ENCODE measurements at regions not wholly inside any gene's neighbourhood (a gene's known extent, or its start where the extent isn't known, plus 50 kb on each side); places are given as distances from the start of the nearest gene placed in this dataset.

DNA sequence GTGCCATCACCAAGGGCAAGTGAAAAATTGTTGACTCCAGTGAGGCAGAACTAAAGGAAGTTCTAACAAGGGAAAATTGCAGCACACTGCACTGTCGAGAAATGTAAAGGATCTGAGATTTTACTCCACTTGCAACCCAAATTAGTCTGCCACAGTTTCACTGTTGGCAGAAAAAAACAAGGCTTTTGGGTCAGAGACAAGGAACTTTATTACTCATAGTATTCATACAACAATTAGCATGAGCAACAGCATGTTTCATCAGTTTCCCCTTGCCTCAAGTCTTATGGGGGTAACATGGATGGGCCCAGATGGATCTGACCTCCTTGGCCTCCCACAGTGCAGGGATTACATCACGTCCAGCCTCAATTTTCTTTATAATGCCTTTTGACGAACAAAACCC lies 125.3 kb downstream of the LTN1 start:
- no peak for TF ChIP-seq SIN3A (IDR thresholded peaks at IDR 0.05; ENCODE audit: borderline replicate concordance, insufficient read depth, low read depth, low read length)
- TF ChIP-seq TCF7L2 (IDR thresholded peaks at IDR 0.05; ENCODE audit: low read depth, low read length) = no peak
- TF ChIP-seq, protein P1, sequence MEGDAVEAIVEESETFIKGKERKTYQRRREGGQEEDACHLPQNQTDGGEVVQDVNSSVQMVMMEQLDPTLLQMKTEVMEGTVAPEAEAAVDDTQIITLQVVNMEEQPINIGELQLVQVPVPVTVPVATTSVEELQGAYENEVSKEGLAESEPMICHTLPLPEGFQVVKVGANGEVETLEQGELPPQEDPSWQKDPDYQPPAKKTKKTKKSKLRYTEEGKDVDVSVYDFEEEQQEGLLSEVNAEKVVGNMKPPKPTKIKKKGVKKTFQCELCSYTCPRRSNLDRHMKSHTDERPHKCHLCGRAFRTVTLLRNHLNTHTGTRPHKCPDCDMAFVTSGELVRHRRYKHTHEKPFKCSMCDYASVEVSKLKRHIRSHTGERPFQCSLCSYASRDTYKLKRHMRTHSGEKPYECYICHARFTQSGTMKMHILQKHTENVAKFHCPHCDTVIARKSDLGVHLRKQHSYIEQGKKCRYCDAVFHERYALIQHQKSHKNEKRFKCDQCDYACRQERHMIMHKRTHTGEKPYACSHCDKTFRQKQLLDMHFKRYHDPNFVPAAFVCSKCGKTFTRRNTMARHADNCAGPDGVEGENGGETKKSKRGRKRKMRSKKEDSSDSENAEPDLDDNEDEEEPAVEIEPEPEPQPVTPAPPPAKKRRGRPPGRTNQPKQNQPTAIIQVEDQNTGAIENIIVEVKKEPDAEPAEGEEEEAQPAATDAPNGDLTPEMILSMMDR (IDR thresholded peaks at IDR 0.05) = no peak
- Histone ChIP-seq H3K4me1 (ENCODE audit: control insufficient read depth, insufficient read depth, low read length) (no peaks in the 10 kb centered on the region), H3K9me3 (ENCODE audit: control insufficient read depth, insufficient read depth, low read depth, low read length) (no peaks in the 10 kb centered on the region), H3K4me3 (ENCODE audit: low read depth in 2 of 2, low read length in 2 of 2) (no peak overlapping the region), H3K36me3 (ENCODE audit: control insufficient read depth, insufficient read depth, low read length) (no peaks in the 10 kb centered on the region), H3K27ac (ENCODE audit: low read length) (no peak overlapping the region), H3K27me3 (ENCODE audit: control insufficient read depth, insufficient read depth, low read length) (no peaks in the 10 kb centered on the region)
- ATAC-seq (no peak), DNase-seq (ENCODE audit: low read depth, low spot score) (no peak)
- in situ Hi-C loops (cut with HindIII; ENCODE audit: low pct_unique_long_range_greater_than_20kb, low sequenced_read_pairs) = no loop called here
- POLR2A ChIA-PET = no interaction called here
- CTCF ChIA-PET = no interaction called here
- no TSS peak for BruUV-seq (replicated peaks)
- intact Hi-C loops (cut with micrococcal nuclease; ENCODE audit: unreplicated experiment) = no loop called here

DNA sequence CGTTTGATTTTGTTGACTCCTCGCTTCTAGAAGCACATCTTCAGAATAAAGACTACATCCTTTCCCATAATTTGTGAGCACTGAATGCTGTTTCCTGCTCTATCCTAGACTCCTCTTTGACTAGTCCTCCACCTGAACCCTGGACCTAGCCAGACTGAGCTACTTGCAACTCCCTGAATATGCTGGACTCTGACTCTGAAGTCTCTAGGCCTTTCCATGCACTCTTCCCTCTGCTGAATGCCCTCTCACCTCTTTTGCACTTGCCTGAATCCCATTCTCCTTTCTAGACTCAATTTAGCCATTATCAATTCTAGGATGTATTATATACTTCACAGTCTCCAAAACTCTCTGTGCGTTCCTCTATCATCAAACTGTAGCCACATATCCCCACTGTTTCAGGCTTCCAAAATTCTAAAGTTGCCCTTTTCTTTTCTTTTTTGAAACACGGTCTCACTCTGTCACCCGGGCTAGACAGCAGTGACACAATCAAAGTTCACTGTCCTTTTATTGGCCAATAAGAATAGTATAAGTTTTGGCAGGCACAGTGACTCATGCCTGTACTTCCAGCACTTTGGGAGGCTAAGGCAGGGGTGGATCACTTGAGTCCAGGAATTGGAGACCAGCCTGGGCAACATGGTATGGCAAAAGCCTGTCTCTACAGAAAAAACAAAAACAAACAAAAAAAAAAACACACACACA lies 127.0 kb downstream of the LTN1 start:
- intact Hi-C loops (cut with micrococcal nuclease; ENCODE audit: unreplicated experiment) = no loop called here
- BruUV-seq (replicated peaks) = no TSS peak
- no peaks in the 10 kb centered on the region for H3K4me1 ChIP-seq (ENCODE audit: control insufficient read depth, insufficient read depth, low read length)
- H3K27me3 ChIP-seq (ENCODE audit: control insufficient read depth, insufficient read depth, low read length) = no peaks in the 10 kb centered on the region
- ChIA-PET POLR2A (no interaction called here), CTCF (no interaction called here)
- H3K27ac ChIP-seq (ENCODE audit: low read length) = no peak overlapping the region; the same call in 1 of the 2 replicates
- H3K36me3 ChIP-seq (ENCODE audit: control insufficient read depth, insufficient read depth, low read length) = no peaks in the 10 kb centered on the region
- no peak overlapping the region for H3K4me3 ChIP-seq (ENCODE audit: low read depth in 2 of 2, low read length in 2 of 2)
- no peaks in the 10 kb centered on the region for H3K9me3 ChIP-seq (ENCODE audit: control insufficient read depth, insufficient read depth, low read depth, low read length)
- DNase-seq (ENCODE audit: low read depth, low spot score) (no peak), ATAC-seq (no peak)
- in situ Hi-C loops (cut with HindIII; ENCODE audit: low pct_unique_long_range_greater_than_20kb, low sequenced_read_pairs) = no loop called here
- TF ChIP-seq, protein P1 (IDR thresholded peaks at IDR 0.05) = no peak
- TF ChIP-seq POLR2AphosphoS5 (IDR thresholded peaks at IDR 0.05; ENCODE audit: low read depth, low read length) (no peak), SIN3A (IDR thresholded peaks at IDR 0.05; ENCODE audit: borderline replicate concordance, insufficient read depth, low read depth, low read length) (no peak), TCF7L2 (IDR thresholded peaks at IDR 0.05; ENCODE audit: low read depth, low read length) (no peak)
- TF ChIP-seq, protein P2, sequence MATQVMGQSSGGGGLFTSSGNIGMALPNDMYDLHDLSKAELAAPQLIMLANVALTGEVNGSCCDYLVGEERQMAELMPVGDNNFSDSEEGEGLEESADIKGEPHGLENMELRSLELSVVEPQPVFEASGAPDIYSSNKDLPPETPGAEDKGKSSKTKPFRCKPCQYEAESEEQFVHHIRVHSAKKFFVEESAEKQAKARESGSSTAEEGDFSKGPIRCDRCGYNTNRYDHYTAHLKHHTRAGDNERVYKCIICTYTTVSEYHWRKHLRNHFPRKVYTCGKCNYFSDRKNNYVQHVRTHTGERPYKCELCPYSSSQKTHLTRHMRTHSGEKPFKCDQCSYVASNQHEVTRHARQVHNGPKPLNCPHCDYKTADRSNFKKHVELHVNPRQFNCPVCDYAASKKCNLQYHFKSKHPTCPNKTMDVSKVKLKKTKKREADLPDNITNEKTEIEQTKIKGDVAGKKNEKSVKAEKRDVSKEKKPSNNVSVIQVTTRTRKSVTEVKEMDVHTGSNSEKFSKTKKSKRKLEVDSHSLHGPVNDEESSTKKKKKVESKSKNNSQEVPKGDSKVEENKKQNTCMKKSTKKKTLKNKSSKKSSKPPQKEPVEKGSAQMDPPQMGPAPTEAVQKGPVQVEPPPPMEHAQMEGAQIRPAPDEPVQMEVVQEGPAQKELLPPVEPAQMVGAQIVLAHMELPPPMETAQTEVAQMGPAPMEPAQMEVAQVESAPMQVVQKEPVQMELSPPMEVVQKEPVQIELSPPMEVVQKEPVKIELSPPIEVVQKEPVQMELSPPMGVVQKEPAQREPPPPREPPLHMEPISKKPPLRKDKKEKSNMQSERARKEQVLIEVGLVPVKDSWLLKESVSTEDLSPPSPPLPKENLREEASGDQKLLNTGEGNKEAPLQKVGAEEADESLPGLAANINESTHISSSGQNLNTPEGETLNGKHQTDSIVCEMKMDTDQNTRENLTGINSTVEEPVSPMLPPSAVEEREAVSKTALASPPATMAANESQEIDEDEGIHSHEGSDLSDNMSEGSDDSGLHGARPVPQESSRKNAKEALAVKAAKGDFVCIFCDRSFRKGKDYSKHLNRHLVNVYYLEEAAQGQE (IDR thresholded peaks at IDR 0.05; ENCODE audit: insufficient read depth in 1 of 2, low read depth in 2 of 2, low read length in 1 of 2) = no peak
